ENCODE measurements at regions not wholly inside any gene's neighbourhood (a gene's known extent, or its start where the extent isn't known, plus 50 kb on each side); places are given as distances from the start of the nearest gene placed in this dataset.

DNA sequence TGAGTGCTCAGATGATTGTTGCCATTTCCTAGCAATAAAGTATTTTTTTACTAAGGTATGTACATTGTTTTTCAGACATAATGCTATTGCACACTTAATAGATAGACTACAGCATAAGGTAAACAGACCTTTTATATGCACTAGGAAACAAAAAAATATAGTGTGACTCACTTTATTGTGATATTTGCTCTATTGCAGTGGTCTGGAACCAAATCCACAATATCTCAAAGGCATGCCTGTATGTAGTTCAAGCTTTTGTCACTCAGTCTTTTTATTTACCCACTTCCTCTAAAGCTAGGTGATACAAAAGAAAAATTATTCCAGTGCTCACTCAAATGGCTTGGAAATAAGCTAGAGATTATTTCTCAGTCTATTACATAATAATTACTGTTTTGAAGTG, 209.9 kb upstream of the VEPH1 start:
- no peak for TF ChIP-seq TAF1 (IDR thresholded peaks at IDR 0.05; ENCODE audit: low read depth, low read length)
- TF ChIP-seq CEBPB (IDR thresholded peaks at IDR 0.05; ENCODE audit: low read depth, low read length), result no peak
- no peak for TF ChIP-seq TCF12 (IDR thresholded peaks at IDR 0.05; ENCODE audit: low read depth, low read length)
- no peak for TF ChIP-seq POLR2AphosphoS5 (IDR thresholded peaks at IDR 0.05; ENCODE audit: low read depth, low read length)
- TF ChIP-seq, protein P1, sequence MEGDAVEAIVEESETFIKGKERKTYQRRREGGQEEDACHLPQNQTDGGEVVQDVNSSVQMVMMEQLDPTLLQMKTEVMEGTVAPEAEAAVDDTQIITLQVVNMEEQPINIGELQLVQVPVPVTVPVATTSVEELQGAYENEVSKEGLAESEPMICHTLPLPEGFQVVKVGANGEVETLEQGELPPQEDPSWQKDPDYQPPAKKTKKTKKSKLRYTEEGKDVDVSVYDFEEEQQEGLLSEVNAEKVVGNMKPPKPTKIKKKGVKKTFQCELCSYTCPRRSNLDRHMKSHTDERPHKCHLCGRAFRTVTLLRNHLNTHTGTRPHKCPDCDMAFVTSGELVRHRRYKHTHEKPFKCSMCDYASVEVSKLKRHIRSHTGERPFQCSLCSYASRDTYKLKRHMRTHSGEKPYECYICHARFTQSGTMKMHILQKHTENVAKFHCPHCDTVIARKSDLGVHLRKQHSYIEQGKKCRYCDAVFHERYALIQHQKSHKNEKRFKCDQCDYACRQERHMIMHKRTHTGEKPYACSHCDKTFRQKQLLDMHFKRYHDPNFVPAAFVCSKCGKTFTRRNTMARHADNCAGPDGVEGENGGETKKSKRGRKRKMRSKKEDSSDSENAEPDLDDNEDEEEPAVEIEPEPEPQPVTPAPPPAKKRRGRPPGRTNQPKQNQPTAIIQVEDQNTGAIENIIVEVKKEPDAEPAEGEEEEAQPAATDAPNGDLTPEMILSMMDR (IDR thresholded peaks at IDR 0.05; ENCODE audit: control extremely low read depth in 1 of 3, insufficient read depth in 1 of 3, low read depth in 1 of 3, low read length in 3 of 3), result no peak
- no peak for TF ChIP-seq EP300 (IDR thresholded peaks at IDR 0.05; ENCODE audit: borderline replicate concordance in 1 of 2, low read depth in 2 of 2, low read length in 2 of 2)
- TF ChIP-seq HDAC6 (IDR thresholded peaks at IDR 0.05; ENCODE audit: low read depth, low read length), result no peak
- no peak for TF ChIP-seq POLR2A (IDR thresholded peaks at IDR 0.05; ENCODE audit: control extremely low read depth in 1 of 2, low read depth in 2 of 2, low read length in 2 of 2)
- TF ChIP-seq RAD21 (IDR thresholded peaks at IDR 0.05 in 1 of 2, conservative IDR thresholded peaks at IDR 0.05 in 1 of 2; ENCODE audit: low read depth in 2 of 2, low read length in 2 of 2), result no peak
- TF ChIP-seq GTF2F1 (IDR thresholded peaks at IDR 0.05; ENCODE audit: borderline replicate concordance, low read depth, low read length), result no peak
- no peak for TF ChIP-seq BCL11A (IDR thresholded peaks at IDR 0.05; ENCODE audit: low read depth in 2 of 2, low read length in 2 of 2)
- TF ChIP-seq, protein P2, sequence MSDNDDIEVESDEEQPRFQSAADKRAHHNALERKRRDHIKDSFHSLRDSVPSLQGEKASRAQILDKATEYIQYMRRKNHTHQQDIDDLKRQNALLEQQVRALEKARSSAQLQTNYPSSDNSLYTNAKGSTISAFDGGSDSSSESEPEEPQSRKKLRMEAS (IDR thresholded peaks at IDR 0.05), result no peak
- TF ChIP-seq, protein P3, sequence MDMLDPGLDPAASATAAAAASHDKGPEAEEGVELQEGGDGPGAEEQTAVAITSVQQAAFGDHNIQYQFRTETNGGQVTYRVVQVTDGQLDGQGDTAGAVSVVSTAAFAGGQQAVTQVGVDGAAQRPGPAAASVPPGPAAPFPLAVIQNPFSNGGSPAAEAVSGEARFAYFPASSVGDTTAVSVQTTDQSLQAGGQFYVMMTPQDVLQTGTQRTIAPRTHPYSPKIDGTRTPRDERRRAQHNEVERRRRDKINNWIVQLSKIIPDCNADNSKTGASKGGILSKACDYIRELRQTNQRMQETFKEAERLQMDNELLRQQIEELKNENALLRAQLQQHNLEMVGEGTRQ (IDR thresholded peaks at IDR 0.05; ENCODE audit: low read length), result no peak
- no peak for TF ChIP-seq RNF2 (IDR thresholded peaks at IDR 0.05; ENCODE audit: borderline replicate concordance, low read depth, low read length, missing control alignments, poor library complexity, severe bottlenecking)
